Mesothelial cell of epicardium (in vitro differentiated cells): ENCODE measurements at regions not wholly inside any gene's neighbourhood (a gene's known extent, or its start where the extent isn't known, plus 50 kb on each side); places are given as distances from the start of the nearest gene placed in this dataset.
"Not testable (repeated sequence)": the region's sequence is repeated elsewhere in the genome, so short reads cannot be mapped to it uniquely, and the experiment has no call there.

ENCODE experiments used
- DNase-seq, 2 experiments: peaks; one replicate each; pipeline ENCODE4 v3.0.0; 2021; ENCODE audit warnings: low spot score in 2 of 2; ENCODE audit not compliant: unreplicated experiment in 2 of 2
- H3K27ac Mint-ChIP-seq: 2 replicates; pipeline ENCODE4 v1.8.0; 2021; ENCODE audit warnings: mixed read lengths
- H3K27me3 Mint-ChIP-seq: 2 replicates; pipeline ENCODE4 v1.8.0; 2021; ENCODE audit warnings: low read depth, mixed read lengths
- H3K36me3 Mint-ChIP-seq: 2 replicates; pipeline ENCODE4 v1.8.0; 2021; ENCODE audit warnings: mixed read lengths
- H3K4me1 Mint-ChIP-seq: 2 replicates; pipeline ENCODE4 v1.8.0; 2021; ENCODE audit warnings: mixed read lengths
- H3K4me3 Mint-ChIP-seq: 2 replicates; pipeline ENCODE4 v1.8.0; 2021; ENCODE audit warnings: mild to moderate bottlenecking, moderate library complexity, mixed read lengths
- H3K9me3 Mint-ChIP-seq: 2 replicates; pipeline ENCODE4 v1.8.0; 2021; ENCODE audit warnings: mixed read lengths
- TF ChIP-seq, protein P1 (sequence below): fragments of 200-600 bp; sonication (generic); IDR thresholded peaks from one replicate; pipeline ENCODE4 v1.5.0; 2021; ENCODE audit warnings: antibody characterized with exemption; ENCODE audit not compliant: unreplicated experiment

DNA sequence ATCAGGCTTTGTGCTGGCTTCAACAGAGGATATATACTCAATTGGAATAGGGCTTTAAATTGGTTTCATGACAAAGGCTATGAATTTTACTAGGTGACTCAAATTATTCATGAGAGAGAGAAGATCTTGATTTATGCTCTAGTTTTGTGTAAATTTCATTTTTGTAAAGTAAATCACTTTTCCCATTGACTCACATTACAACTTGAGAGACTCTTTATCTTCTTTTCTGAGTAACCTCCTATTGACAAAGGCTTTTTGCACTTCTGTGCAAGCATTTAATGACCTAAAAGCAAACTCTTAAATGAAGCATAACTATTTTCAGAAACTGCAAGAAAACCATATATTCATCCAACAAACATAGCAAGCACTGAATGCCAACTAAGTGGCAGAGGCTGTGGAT, 98.5 kb upstream of the RHOBTB1 start:
- no peak overlapping the region for H3K27ac Mint-ChIP-seq
- H3K27me3 Mint-ChIP-seq, result no peaks in the 10 kb centered on the region
- TF ChIP-seq, protein P1, sequence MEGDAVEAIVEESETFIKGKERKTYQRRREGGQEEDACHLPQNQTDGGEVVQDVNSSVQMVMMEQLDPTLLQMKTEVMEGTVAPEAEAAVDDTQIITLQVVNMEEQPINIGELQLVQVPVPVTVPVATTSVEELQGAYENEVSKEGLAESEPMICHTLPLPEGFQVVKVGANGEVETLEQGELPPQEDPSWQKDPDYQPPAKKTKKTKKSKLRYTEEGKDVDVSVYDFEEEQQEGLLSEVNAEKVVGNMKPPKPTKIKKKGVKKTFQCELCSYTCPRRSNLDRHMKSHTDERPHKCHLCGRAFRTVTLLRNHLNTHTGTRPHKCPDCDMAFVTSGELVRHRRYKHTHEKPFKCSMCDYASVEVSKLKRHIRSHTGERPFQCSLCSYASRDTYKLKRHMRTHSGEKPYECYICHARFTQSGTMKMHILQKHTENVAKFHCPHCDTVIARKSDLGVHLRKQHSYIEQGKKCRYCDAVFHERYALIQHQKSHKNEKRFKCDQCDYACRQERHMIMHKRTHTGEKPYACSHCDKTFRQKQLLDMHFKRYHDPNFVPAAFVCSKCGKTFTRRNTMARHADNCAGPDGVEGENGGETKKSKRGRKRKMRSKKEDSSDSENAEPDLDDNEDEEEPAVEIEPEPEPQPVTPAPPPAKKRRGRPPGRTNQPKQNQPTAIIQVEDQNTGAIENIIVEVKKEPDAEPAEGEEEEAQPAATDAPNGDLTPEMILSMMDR, result no peak

DNA sequence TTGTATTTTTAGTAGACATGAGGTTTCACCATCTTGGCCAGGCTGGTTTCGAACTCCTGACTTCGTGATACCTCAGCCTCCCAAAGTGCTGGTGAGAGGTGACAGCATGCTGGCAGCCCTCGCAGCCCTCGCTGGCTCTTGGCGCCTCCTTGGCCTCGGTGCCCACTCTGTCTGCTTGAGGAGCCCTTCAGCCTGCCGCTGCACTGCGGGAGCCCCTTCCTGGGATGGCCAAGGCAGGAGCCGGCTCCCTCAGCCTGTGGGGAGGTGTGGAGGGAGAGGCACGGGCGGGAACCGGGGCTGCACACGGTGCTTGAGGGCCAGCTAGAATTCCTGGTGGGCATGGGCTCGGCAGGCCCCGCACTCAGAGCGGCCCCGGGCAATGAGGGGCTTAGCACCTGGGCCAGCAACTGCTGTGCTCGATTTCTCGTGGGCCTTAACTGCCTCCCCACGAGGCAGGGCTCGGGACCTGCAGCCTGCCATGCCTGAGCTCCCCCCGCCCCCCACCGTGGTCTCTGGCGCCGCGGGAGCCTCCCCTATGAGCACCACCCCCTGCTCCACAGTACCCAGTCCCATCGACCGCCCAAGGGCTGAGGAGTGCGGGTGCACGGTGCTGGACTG, 96.5 kb upstream of the RHOBTB1 start:
- Mint-ChIP-seq H3K36me3 (no peaks in the 10 kb centered on the region), H3K4me3 (no peak overlapping the region), H3K27me3 (no peaks in the 10 kb centered on the region), H3K9me3 (no peaks in the 10 kb centered on the region), H3K27ac (no peak overlapping the region), H3K4me1 (no peaks in the 10 kb centered on the region)
- DNase-seq, result no peak
- TF ChIP-seq, protein P1, result no peak

More for the DNA sequence above, 98.5 kb upstream of the RHOBTB1 start:
- Mint-ChIP-seq H3K4me1 (peaks cover 15% of the 10 kb centered on the region), H3K36me3 (no peaks in the 10 kb centered on the region), H3K9me3 (no peaks in the 10 kb centered on the region), H3K4me3 (no peak overlapping the region)
- no peak for DNase-seq

DNA sequence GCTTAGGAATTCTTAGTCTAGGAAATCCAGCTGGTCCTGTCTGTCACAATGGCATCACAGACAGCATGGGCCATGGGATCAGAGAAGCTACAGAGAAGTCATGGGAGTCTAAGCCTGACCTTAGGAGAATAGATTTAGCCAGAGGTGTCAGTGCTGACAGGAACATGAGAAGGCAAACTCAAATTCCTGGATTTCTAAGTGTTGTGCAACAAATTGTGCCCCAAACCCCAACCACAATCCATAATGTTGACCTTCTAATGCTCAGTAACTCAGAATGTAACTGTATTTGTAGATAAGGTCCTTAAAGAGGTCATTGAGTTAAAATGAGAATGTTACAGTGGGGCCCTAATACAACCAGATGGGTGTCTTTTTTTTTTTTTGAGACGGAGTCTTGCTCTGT, 95.9 kb upstream of the RHOBTB1 start:
- Mint-ChIP-seq H3K27me3 (no peaks in the 10 kb centered on the region), H3K27ac (no peak overlapping the region), H3K36me3 (no peaks in the 10 kb centered on the region), H3K4me1 (no peaks in the 10 kb centered on the region), H3K4me3 (no peak overlapping the region), H3K9me3 (no peaks in the 10 kb centered on the region)
- DNase-seq, result no peak
- TF ChIP-seq, protein P1, result no peak

DNA sequence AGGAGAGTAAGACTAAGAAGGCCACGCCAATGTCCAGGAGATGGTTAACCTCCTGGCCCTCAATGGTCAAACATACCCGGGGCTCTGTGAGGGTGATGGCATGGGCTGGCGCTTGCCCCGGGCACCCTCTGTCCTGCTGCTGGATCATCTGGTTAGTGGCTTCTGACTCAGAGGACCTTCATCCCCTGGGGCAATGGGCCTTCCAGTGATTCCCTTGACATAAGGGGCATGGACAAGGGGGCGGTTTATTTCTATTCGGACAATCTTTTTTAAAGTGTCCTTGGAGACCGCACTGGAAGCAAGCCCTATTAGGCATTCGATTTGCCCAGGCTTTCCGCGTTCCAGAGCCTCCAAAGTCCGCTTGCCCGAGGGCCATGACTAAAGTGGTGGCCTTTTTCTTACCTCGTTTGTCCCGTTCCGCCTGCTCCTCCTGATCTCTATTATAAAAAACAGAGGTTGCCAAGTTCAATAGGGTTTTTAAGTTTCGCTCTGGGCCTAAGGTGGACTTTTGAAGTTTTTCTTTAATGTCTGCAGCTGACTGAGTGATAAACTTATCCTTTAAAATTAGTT, 93.4 kb upstream of the RHOBTB1 start:
- H3K27ac Mint-ChIP-seq, H3K36me3 Mint-ChIP-seq, H3K9me3 Mint-ChIP-seq, H3K4me1 Mint-ChIP-seq, DNase-seq, H3K27me3 Mint-ChIP-seq, H3K4me3 Mint-ChIP-seq: not testable (repeated sequence)

DNA sequence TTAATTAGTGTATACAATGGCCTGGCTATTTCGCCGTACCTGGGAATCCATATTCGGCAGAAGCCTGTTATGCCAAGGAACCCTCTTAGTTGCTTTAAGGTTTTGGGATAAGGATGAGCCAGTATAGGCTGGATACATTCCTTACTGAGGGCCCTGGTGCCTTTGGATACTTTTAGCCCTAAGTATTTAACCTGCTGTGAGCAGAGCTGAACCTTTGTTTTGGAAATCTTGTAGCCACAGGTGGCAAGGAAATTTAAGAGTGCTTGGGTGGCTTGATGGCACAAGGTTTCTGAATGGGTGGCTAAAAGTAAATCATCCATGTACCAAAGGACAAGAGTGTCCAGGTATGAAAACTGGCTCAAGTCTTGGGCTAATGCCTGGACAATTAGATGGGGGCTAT, 92.2 kb upstream of the RHOBTB1 start:
- not testable (repeated sequence) for H3K9me3 Mint-ChIP-seq, H3K27me3 Mint-ChIP-seq, DNase-seq, H3K4me1 Mint-ChIP-seq, H3K4me3 Mint-ChIP-seq, H3K36me3 Mint-ChIP-seq, H3K27ac Mint-ChIP-seq

DNA sequence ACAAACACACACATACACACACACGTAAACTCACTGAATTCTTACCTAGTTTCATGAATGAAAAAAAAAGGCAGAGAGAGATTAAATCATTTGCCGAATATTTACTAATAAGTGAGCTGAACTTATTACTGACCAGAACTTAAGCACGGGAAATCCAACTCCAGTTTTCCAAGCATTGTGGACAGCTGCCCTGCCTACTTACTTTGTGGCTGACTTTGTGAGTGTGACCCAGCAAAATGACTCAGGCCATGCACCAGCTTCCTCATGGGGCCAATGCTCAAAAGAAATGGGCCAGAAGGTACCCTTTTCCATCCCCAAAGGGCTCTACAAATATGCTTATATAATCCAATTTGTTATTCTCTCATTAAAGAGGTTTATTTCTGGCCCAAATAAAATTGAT, 87.4 kb upstream of the RHOBTB1 start:
- Mint-ChIP-seq H3K36me3 (no peaks in the 10 kb centered on the region), H3K4me1 (peaks cover 2% of the 10 kb centered on the region), H3K27me3 (no peaks in the 10 kb centered on the region), H3K4me3 (no peak overlapping the region), H3K27ac (no peak overlapping the region), H3K9me3 (no peaks in the 10 kb centered on the region)
- TF ChIP-seq, protein P1, result no peak
- DNase-seq, result no peak

DNA sequence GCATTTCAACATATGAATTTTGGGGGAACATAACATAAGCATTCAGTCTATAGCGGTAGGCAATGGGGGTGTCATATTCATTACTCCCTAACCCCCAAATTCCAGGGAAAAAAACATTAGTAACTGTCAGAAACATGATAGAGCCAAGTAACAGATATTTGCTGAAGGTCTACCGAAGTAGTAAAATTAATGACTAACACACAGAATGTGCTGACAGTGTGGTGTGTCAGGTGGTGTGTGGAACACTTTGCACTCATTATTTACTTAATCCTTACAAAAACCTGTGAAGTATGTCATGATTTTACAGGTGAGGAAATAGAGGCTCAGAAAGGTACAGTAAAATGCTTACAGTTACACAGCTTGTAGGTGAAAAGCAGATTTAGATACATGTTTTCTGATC, 85.4 kb upstream of the RHOBTB1 start:
- H3K4me1 Mint-ChIP-seq, result peaks cover 6% of the 10 kb centered on the region
- H3K9me3 Mint-ChIP-seq, result no peaks in the 10 kb centered on the region
- TF ChIP-seq, protein P1, result no peak
- no peak overlapping the region for H3K27ac Mint-ChIP-seq
- H3K4me3 Mint-ChIP-seq, result no peak overlapping the region
- H3K27me3 Mint-ChIP-seq, result no peaks in the 10 kb centered on the region
- H3K36me3 Mint-ChIP-seq, result no peaks in the 10 kb centered on the region
- no peak for DNase-seq
